Mesendoderm (in vitro differentiated cells): ENCODE measurements at regions not wholly inside any gene's neighbourhood (a gene's known extent, or its start where the extent isn't known, plus 50 kb on each side); places are given as distances from the start of the nearest gene placed in this dataset.

Experiments
- DNase-seq: peaks from one replicate; pipeline ENCODE4 v3.0.0; 2013
- H2AK5ac ChIP-seq: 2 replicates; pipeline ENCODE4 v1.6.1; 2013; ENCODE audit warnings: low read length, inconsistent platforms
- H2BK120ac ChIP-seq: 2 replicates; pipeline ENCODE4 v1.6.1; 2013; ENCODE audit warnings: low read depth, mild to moderate bottlenecking, low read length, moderate library complexity, mixed read lengths
- H2BK15ac ChIP-seq: replicated peaks from 2 replicates; pipeline ENCODE4 v1.6.1; 2013; ENCODE audit warnings: low read depth, mild to moderate bottlenecking, moderate library complexity
- H2BK5ac ChIP-seq: 2 replicates; pipeline ENCODE4 v1.6.1; 2013; ENCODE audit warnings: low read length, inconsistent platforms
- H3K18ac ChIP-seq: 2 replicates; pipeline ENCODE4 v1.6.1; 2013; ENCODE audit warnings: mild to moderate bottlenecking, low read length, mixed read lengths
- H3K23ac ChIP-seq: one replicate; pipeline ENCODE4 v1.6.1; 2013; ENCODE audit warnings: low read length
- H3K27ac ChIP-seq: 2 replicates; pipeline ENCODE4 v1.5.1; 2013; ENCODE audit warnings: low read depth, mild to moderate bottlenecking, inconsistent platforms, low read length, moderate library complexity
- H3K27me3 ChIP-seq: 2 replicates; pipeline ENCODE4 v1.6.1; 2013; ENCODE audit warnings: low read length, control low read depth, mild to moderate bottlenecking, inconsistent platforms; ENCODE audit not compliant: insufficient read depth, poor library complexity
- H3K36me3 ChIP-seq: 2 replicates; pipeline ENCODE4 v1.6.1; 2013; ENCODE audit warnings: low read length, inconsistent platforms; ENCODE audit not compliant: control insufficient read depth, insufficient read depth
- H3K4ac ChIP-seq: one replicate; pipeline ENCODE4 v1.6.1; 2013; ENCODE audit warnings: low read depth, mild to moderate bottlenecking, low read length, moderate library complexity
- H3K4me1 ChIP-seq: 2 replicates; pipeline ENCODE4 v1.6.1; 2013; ENCODE audit warnings: low read depth, low read length, inconsistent platforms; ENCODE audit not compliant: control insufficient read depth
- H3K4me2 ChIP-seq: 2 replicates; pipeline ENCODE4 v1.6.1; 2013; ENCODE audit warnings: low read length
- H3K4me3 ChIP-seq: 2 replicates; pipeline ENCODE4 v1.5.1; 2013; ENCODE audit warnings: mild to moderate bottlenecking, low read length
- H3K56ac ChIP-seq: one replicate; pipeline ENCODE4 v1.6.1; 2013; ENCODE audit warnings: low read length
- H3K79me1 ChIP-seq: 2 replicates; pipeline ENCODE4 v1.6.1; 2013; ENCODE audit warnings: low read length, inconsistent platforms
- H3K79me2 ChIP-seq: 2 replicates; pipeline ENCODE4 v1.6.1; 2013; ENCODE audit warnings: mild to moderate bottlenecking, low read length; ENCODE audit not compliant: control insufficient read depth, insufficient read depth
- H3K9ac ChIP-seq: 2 replicates; pipeline ENCODE4 v1.6.1; 2013; ENCODE audit warnings: low read length, inconsistent platforms
- H4K5ac ChIP-seq: one replicate; pipeline ENCODE4 v1.6.1; 2013; ENCODE audit warnings: low read length
- H4K8ac ChIP-seq: one replicate; pipeline ENCODE4 v1.6.1; 2013; ENCODE audit warnings: low read depth, mild to moderate bottlenecking, control low read depth, low read length, moderate library complexity
- WGBS: extraction: QIAGEN DNeasy Blood & Tissue Kit; methylation state at CpG from one replicate; pipeline ENCODE4 v1.1.7; 2013; ENCODE audit warnings: low lambda C conversion rate, missing lambda C conversion rate; ENCODE audit not compliant: insufficient coverage; ENCODE audit errors: extremely low coverage; 5-methylcytosine and 5-hydroxymethylcytosine counted together

DNA sequence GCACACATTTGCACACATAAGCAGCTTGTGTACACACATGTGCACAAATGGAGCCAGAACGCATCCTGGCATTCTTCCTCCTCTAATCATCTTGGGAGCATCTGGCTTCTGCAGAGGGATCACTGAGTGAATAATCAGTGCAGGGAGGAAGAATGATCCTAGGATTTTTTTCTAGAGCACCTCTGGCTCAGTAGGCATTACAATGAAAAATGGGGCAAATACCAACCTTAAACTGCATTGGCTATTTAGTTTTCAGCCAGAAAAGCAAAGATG, 205.7 kb upstream of the TCF21 start:
- no peak overlapping the region for H2BK120ac ChIP-seq
- no peak overlapping the region for H2AK5ac ChIP-seq
- no peak overlapping the region for H3K4ac ChIP-seq
- H3K9ac ChIP-seq = no peak overlapping the region
- no peaks in the 10 kb centered on the region for H3K4me1 ChIP-seq
- no peak overlapping the region for H3K18ac ChIP-seq
- no peaks in the 10 kb centered on the region for H3K27me3 ChIP-seq
- H3K23ac ChIP-seq = no peak overlapping the region
- no peaks in the 10 kb centered on the region for H3K79me1 ChIP-seq
- no peak overlapping the region for H4K5ac ChIP-seq
- H3K56ac ChIP-seq = no peak overlapping the region
- H2BK5ac ChIP-seq = no peak overlapping the region
- no peak overlapping the region for H3K4me3 ChIP-seq
- WGBS = no CpG with 5 or more reads among the region's 1 CpG
- H4K8ac ChIP-seq = no peak overlapping the region
- H2BK15ac ChIP-seq = no peak overlapping the region
- no peaks in the 10 kb centered on the region for H3K79me2 ChIP-seq
- DNase-seq = no peak
- H3K4me2 ChIP-seq = no peak overlapping the region
- H3K27ac ChIP-seq = no peak overlapping the region
- H3K36me3 ChIP-seq = no peaks in the 10 kb centered on the region

- no peak overlapping the region for H2BK120ac ChIP-seq
- H3K4me3 ChIP-seq = no peak overlapping the region
- no peaks in the 10 kb centered on the region for H3K79me1 ChIP-seq
- no peak overlapping the region for H3K4ac ChIP-seq
- H3K36me3 ChIP-seq = no peaks in the 10 kb centered on the region
- H3K18ac ChIP-seq = no peak overlapping the region
- H3K23ac ChIP-seq = no peak overlapping the region
- H3K9ac ChIP-seq = no peak overlapping the region
- H4K5ac ChIP-seq = no peak overlapping the region
- H3K27me3 ChIP-seq = no peaks in the 10 kb centered on the region
- DNase-seq = no peak
- H2BK5ac ChIP-seq = no peak overlapping the region
- no peak overlapping the region for H3K27ac ChIP-seq
- no peak overlapping the region for H2AK5ac ChIP-seq
- H3K4me1 ChIP-seq = no peaks in the 10 kb centered on the region
- H3K79me2 ChIP-seq = no peaks in the 10 kb centered on the region
- no peak overlapping the region for H3K56ac ChIP-seq
- no peak overlapping the region for H3K4me2 ChIP-seq
- H4K8ac ChIP-seq = no peak overlapping the region
- no CpG with 5 or more reads among the region's 2 CpGs for WGBS
- no peak overlapping the region for H2BK15ac ChIP-seq
These were observed 205.3 kb upstream of the TCF21 start for GRCh38 chr6:133683606-133684005.

DNA sequence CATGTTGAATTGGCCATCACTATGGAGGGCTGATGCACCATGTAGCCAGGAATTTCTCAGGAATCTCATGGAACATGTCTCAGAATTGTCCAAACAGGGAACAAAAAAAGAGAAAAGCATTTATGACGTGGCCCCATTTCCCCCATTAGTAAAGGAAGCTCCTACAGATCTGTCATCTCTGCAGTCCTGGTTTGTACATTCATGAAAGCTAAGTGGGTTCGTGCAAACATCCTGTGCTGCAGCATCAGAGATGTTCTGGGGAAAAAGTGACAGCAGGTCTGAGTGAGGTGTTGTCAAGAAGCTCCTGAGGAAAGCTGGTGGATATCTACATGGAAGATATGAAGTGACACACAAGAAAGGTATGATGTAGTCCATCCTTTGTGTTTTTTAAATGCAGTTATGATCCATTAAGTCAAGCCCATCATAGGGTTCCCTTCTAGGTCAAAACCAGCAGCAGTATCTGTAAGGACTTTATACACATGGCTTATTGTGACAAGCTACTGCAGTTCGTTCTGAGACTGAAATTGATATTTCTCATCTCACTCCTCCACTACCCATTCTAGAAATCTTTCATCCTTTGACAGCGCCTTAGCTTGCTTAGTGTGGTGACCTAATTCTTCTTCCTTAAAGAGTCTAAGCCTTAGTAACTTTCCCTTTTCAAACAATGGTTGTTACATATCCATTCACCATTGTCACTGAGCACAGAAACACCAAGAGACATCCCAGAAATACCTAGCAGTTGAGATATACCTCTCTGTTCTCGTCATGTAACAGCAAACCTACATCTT, 200.0 kb upstream of the TCF21 start:
- no peak overlapping the region for H3K9ac ChIP-seq
- no peak for DNase-seq
- WGBS = no CpG with 5 or more reads among the region's 5 CpGs
- no peak overlapping the region for H2BK15ac ChIP-seq
- H2AK5ac ChIP-seq = no peak overlapping the region
- H3K23ac ChIP-seq = no peak overlapping the region
- no peak overlapping the region for H2BK120ac ChIP-seq
- no peak overlapping the region for H3K56ac ChIP-seq
- no peak overlapping the region for H3K4me3 ChIP-seq
- no peak overlapping the region for H4K5ac ChIP-seq
- no peak overlapping the region for H2BK5ac ChIP-seq
- no peak overlapping the region for H4K8ac ChIP-seq
- H3K36me3 ChIP-seq = no peaks in the 10 kb centered on the region
- no peaks in the 10 kb centered on the region for H3K79me1 ChIP-seq
- H3K27ac ChIP-seq = no peak overlapping the region
- H3K4ac ChIP-seq = no peak overlapping the region
- H3K27me3 ChIP-seq = no peaks in the 10 kb centered on the region
- no peaks in the 10 kb centered on the region for H3K4me1 ChIP-seq
- H3K4me2 ChIP-seq = no peak overlapping the region
- no peaks in the 10 kb centered on the region for H3K79me2 ChIP-seq
- no peak overlapping the region for H3K18ac ChIP-seq

DNA sequence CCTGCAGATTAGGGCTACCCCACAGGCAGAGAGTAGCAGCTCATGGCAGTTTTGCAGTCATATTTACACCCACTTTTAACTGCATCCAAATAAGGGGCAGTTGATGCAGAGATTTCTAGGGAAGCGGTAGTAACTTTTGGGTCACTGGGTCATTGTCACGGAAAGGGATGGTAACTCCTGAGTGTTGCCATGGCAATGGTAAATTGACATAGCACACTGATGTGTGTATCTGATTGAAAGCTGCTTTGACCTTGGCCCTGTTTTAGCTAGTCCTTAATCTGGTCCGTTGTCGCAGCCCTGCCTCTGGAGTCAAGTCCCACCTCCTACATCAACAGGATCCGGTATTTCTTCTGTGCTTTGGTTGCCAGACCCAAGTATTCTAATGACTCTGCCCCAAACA, 199.1 kb upstream of the TCF21 start:
- Histone ChIP-seq H3K36me3 (no peaks in the 10 kb centered on the region), H3K27me3 (no peaks in the 10 kb centered on the region), H3K18ac (no peak overlapping the region), H3K23ac (no peak overlapping the region), H2BK15ac (no peak overlapping the region), H3K4me2 (no peak overlapping the region), H3K79me2 (no peaks in the 10 kb centered on the region), H3K79me1 (no peaks in the 10 kb centered on the region), H2BK5ac (no peak overlapping the region), H2AK5ac (no peak overlapping the region), H3K4me3 (no peak overlapping the region), H3K56ac (no peak overlapping the region), H3K4me1 (no peaks in the 10 kb centered on the region), H3K9ac (no peak overlapping the region), H4K8ac (no peak overlapping the region), H3K4ac (no peak overlapping the region), H2BK120ac (no peak overlapping the region), H4K5ac (no peak overlapping the region), H3K27ac (no peak overlapping the region)
- no CpG with 5 or more reads among the region's 5 CpGs for WGBS
- DNase-seq = no peak

GRCh38 chr6:133693565-133693964, 195.3 kb upstream of the TCF21 start:
- Histone ChIP-seq H2BK5ac (no peak overlapping the region), H2BK120ac (no peak overlapping the region), H3K27me3 (no peaks in the 10 kb centered on the region), H3K79me1 (no peaks in the 10 kb centered on the region), H4K8ac (no peak overlapping the region), H3K23ac (no peak overlapping the region), H3K79me2 (no peaks in the 10 kb centered on the region), H3K56ac (no peak overlapping the region), H3K4me2 (no peak overlapping the region), H3K9ac (no peak overlapping the region), H3K18ac (no peak overlapping the region), H3K4ac (no peak overlapping the region), H3K27ac (no peak overlapping the region), H3K4me3 (no peak overlapping the region), H3K36me3 (no peaks in the 10 kb centered on the region), H4K5ac (no peak overlapping the region), H2BK15ac (no peak overlapping the region), H2AK5ac (no peak overlapping the region), H3K4me1 (no peaks in the 10 kb centered on the region)
- no CpG with 5 or more reads among the region's 1 CpG for WGBS
- no peak for DNase-seq

- H3K27ac ChIP-seq = no peak overlapping the region
- H3K36me3 ChIP-seq = no peaks in the 10 kb centered on the region
- H3K4me2 ChIP-seq = no peak overlapping the region
- H3K4ac ChIP-seq = no peak overlapping the region
- H2BK5ac ChIP-seq = no peak overlapping the region
- no peak overlapping the region for H3K9ac ChIP-seq
- no peak overlapping the region for H4K5ac ChIP-seq
- no peak overlapping the region for H2AK5ac ChIP-seq
- no peaks in the 10 kb centered on the region for H3K4me1 ChIP-seq
- H3K18ac ChIP-seq = no peak overlapping the region
- no peaks in the 10 kb centered on the region for H3K79me1 ChIP-seq
- no peak overlapping the region for H3K23ac ChIP-seq
- no peaks in the 10 kb centered on the region for H3K79me2 ChIP-seq
- H4K8ac ChIP-seq = no peak overlapping the region
- DNase-seq = no peak
- H2BK15ac ChIP-seq = no peak overlapping the region
- H2BK120ac ChIP-seq = no peak overlapping the region
- no peak overlapping the region for H3K56ac ChIP-seq
- no peak overlapping the region for H3K4me3 ChIP-seq
- no peaks in the 10 kb centered on the region for H3K27me3 ChIP-seq
These were observed 191.7 kb upstream of the TCF21 start for GRCh38 chr6:133697185-133697584.
